ENCODE measurements at regions not wholly inside any gene's neighbourhood (a gene's known extent, or its start where the extent isn't known, plus 50 kb on each side); places are given as distances from the start of the nearest gene placed in this dataset.

- Histone ChIP-seq H3K4me1 (no peaks in the 10 kb centered on the region), H3K36me3 (ENCODE audit: control insufficient read depth, insufficient read depth, low read length) (no peaks in the 10 kb centered on the region), H2AFZ (no peak overlapping the region), H3K4me3 (ENCODE audit: low read depth, low read length) (no peak overlapping the region), H3K4me2 (ENCODE audit: low read length) (no peak overlapping the region), H3K9me3 (ENCODE audit: control insufficient read depth, low read length) (no peaks in the 10 kb centered on the region), H3K9ac (no peak overlapping the region), H3K27me3 (ENCODE audit: control insufficient read depth, insufficient read depth, low read length) (no peaks in the 10 kb centered on the region), H3K79me2 (no peaks in the 10 kb centered on the region), H3K27ac (no peak overlapping the region)
- TF ChIP-seq, protein P1, sequence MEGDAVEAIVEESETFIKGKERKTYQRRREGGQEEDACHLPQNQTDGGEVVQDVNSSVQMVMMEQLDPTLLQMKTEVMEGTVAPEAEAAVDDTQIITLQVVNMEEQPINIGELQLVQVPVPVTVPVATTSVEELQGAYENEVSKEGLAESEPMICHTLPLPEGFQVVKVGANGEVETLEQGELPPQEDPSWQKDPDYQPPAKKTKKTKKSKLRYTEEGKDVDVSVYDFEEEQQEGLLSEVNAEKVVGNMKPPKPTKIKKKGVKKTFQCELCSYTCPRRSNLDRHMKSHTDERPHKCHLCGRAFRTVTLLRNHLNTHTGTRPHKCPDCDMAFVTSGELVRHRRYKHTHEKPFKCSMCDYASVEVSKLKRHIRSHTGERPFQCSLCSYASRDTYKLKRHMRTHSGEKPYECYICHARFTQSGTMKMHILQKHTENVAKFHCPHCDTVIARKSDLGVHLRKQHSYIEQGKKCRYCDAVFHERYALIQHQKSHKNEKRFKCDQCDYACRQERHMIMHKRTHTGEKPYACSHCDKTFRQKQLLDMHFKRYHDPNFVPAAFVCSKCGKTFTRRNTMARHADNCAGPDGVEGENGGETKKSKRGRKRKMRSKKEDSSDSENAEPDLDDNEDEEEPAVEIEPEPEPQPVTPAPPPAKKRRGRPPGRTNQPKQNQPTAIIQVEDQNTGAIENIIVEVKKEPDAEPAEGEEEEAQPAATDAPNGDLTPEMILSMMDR (IDR thresholded peaks at IDR 0.05), result no peak
Observed at GRCh38 chr16:79899716-79900115, 299.2 kb upstream of the MAF start.

DNA sequence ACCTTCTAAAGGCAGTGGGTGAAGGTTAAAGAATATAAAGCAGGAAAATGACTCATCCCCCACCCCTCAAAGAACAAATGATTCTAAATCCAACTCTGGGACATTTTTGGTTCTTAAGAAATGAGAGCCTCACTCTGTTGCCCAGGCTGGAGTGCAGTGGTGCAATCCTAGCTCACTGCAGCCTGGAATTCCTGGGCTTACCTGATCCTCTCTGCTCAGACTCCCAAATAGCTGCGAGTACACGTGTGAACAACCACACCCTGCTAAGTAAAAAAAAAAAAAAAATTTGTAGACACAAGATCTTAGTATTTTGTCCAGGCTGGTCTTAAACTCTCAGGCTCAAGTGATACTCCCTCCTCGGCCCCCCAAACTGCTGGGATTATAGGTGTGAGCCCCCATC, 298.8 kb upstream of the MAF start:
- H3K9me3 ChIP-seq (ENCODE audit: control insufficient read depth, low read length), result no peaks in the 10 kb centered on the region
- H3K36me3 ChIP-seq (ENCODE audit: control insufficient read depth, insufficient read depth, low read length), result no peaks in the 10 kb centered on the region
- no peak overlapping the region for H3K4me2 ChIP-seq (ENCODE audit: low read length)
- no peak overlapping the region for H3K9ac ChIP-seq
- no peak overlapping the region for H3K27ac ChIP-seq
- no peaks in the 10 kb centered on the region for H3K4me1 ChIP-seq
- no peak overlapping the region for H3K4me3 ChIP-seq (ENCODE audit: low read depth, low read length)
- H2AFZ ChIP-seq, result no peak overlapping the region
- H3K27me3 ChIP-seq (ENCODE audit: control insufficient read depth, insufficient read depth, low read length), result no peaks in the 10 kb centered on the region
- H3K79me2 ChIP-seq, result no peaks in the 10 kb centered on the region
- TF ChIP-seq, protein P1 (IDR thresholded peaks at IDR 0.05), result no peak

GRCh38 chr16:79898703-79899102, 298.2 kb upstream of the MAF start:
- Histone ChIP-seq H3K4me2 (ENCODE audit: low read length) (no peak overlapping the region), H3K27ac (no peak overlapping the region), H3K27me3 (ENCODE audit: control insufficient read depth, insufficient read depth, low read length) (no peaks in the 10 kb centered on the region), H3K9ac (no peak overlapping the region), H3K9me3 (ENCODE audit: control insufficient read depth, low read length) (no peaks in the 10 kb centered on the region), H3K36me3 (ENCODE audit: control insufficient read depth, insufficient read depth, low read length) (no peaks in the 10 kb centered on the region), H3K4me1 (no peaks in the 10 kb centered on the region), H3K79me2 (no peaks in the 10 kb centered on the region), H2AFZ (no peak overlapping the region), H3K4me3 (ENCODE audit: low read depth, low read length) (no peak overlapping the region)
- TF ChIP-seq, protein P1 (IDR thresholded peaks at IDR 0.05), result no peak

DNA sequence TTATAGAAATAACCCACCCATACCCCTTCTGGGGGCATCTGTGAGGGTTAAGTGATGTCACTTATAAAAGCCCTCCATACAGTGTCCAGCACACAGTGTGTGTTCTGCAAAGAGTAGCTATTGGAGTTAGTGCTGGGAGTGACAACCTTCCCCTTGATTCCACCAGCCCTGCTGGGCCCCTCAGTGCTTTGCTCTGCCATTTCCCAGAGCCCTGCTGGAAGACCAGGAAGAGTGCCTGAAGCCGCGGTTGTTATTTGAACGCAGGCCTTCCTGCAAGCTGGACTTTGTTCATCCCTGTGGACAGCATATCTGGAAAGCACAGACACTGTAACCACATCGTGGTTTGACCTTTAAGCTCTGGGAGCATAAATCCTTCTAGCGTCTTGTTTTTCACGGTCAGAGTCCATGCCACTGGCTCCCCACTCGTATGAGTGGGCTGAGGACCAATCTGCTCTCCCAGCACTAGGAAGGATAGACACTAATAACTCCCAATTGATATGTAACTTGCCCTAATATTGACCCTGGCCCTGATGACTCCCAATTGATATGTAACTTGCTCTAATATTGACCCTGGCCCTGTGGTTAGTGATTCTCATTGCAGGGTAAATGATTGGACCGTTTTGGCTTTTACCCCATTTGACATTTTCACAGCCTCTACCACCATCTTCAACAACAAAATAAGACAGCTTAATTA, 297.1 kb upstream of the MAF start:
- Histone ChIP-seq H3K4me3 (ENCODE audit: low read depth, low read length) (no peak overlapping the region), H3K36me3 (ENCODE audit: control insufficient read depth, insufficient read depth, low read length) (no peaks in the 10 kb centered on the region), H3K27me3 (ENCODE audit: control insufficient read depth, insufficient read depth, low read length) (no peaks in the 10 kb centered on the region), H3K79me2 (no peaks in the 10 kb centered on the region), H3K9ac (no peak overlapping the region), H2AFZ (no peak overlapping the region), H3K4me1 (no peaks in the 10 kb centered on the region), H3K27ac (no peak overlapping the region), H3K4me2 (ENCODE audit: low read length) (no peak overlapping the region), H3K9me3 (ENCODE audit: control insufficient read depth, low read length) (no peaks in the 10 kb centered on the region)
- TF ChIP-seq, protein P1 (IDR thresholded peaks at IDR 0.05), result no peak

GRCh38 chr16:79897104-79897452, 296.5 kb upstream of the MAF start:
- H3K4me1 ChIP-seq, result no peaks in the 10 kb centered on the region
- no peak overlapping the region for H3K27ac ChIP-seq
- H3K79me2 ChIP-seq, result no peaks in the 10 kb centered on the region
- H3K9me3 ChIP-seq (ENCODE audit: control insufficient read depth, low read length), result no peaks in the 10 kb centered on the region
- no peaks in the 10 kb centered on the region for H3K27me3 ChIP-seq (ENCODE audit: control insufficient read depth, insufficient read depth, low read length)
- H2AFZ ChIP-seq, result no peak overlapping the region
- no peaks in the 10 kb centered on the region for H3K36me3 ChIP-seq (ENCODE audit: control insufficient read depth, insufficient read depth, low read length)
- no peak overlapping the region for H3K4me3 ChIP-seq (ENCODE audit: low read depth, low read length)
- H3K4me2 ChIP-seq (ENCODE audit: low read length), result no peak overlapping the region
- TF ChIP-seq, protein P1 (IDR thresholded peaks at IDR 0.05), result no peak
- no peak overlapping the region for H3K9ac ChIP-seq

Measured in parathyroid adenoma (tissue), 2 donors.